GM08714 (cell line): ENCODE measurements at regions not wholly inside any gene's neighbourhood (a gene's known extent, or its start where the extent isn't known, plus 50 kb on each side); places are given as distances from the start of the nearest gene placed in this dataset.

Experiments used
- H3K4me3 ChIP-seq: fragments of 200-500 bp; sonication (Bioruptor generic); 2 replicates; pipeline ENCODE4 v1.5.1; 2014; ENCODE audit warnings: mild to moderate bottlenecking, low read length, inconsistent platforms
- ZNF274 ChIP-seq: IDR thresholded peaks from 2 replicates; pipeline ENCODE4 v1.6.1; 2012; ENCODE audit warnings: mild to moderate bottlenecking, low read depth, low read length

GRCh38 chr10:62736168-62736546 lies 68.4 kb upstream of the ADO start:
- TF ChIP-seq ZNF274, result no peak
- no peak overlapping the region; the same call in 1 of the 2 replicates for H3K4me3 ChIP-seq

GRCh38 chr10:62738916-62739315 lies 65.6 kb upstream of the ADO start:
- H3K4me3 ChIP-seq, result no peak overlapping the region
- TF ChIP-seq ZNF274, result no peak

DNA sequence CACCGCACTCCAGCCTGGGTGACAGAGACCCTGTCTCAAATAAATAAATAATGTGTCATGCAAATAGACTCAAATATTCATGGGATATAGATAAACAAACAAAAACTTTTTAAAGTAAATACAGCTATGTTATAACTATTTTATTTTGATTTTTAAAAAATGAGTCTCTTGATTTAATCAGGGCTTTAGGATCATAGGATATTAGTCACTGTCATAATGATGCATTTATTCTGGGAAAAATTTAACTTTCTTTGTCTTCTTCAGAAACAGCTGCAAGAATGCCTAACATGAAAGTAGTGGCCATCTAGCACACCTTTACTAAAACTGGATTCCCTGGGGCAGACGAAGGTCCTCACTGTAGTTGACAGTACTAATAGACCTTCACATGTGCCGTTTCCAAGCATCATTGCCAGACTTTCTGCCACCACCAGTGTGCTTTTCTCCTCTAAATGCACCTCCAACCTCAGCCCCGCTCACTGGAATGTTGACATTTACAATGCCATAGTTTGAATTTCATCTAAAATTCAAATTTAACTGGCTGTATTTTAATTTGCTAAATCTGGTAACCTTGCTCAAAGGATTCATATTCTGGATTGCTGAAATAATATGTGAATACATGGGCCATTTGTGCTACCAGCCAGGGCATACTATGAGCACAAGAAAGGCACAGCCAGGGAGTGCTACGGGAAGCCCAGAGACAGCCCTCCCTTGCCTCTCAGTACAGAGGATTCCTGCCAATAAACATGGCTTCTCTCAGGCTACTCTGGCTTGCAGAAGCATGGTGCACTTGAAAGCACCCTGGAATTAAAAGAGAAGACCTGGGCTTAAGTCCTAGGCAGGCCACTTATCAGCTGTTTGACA lies 63.4 kb upstream of the ADO start:
- H3K4me3 ChIP-seq, result no peak overlapping the region
- no peak for TF ChIP-seq ZNF274

DNA sequence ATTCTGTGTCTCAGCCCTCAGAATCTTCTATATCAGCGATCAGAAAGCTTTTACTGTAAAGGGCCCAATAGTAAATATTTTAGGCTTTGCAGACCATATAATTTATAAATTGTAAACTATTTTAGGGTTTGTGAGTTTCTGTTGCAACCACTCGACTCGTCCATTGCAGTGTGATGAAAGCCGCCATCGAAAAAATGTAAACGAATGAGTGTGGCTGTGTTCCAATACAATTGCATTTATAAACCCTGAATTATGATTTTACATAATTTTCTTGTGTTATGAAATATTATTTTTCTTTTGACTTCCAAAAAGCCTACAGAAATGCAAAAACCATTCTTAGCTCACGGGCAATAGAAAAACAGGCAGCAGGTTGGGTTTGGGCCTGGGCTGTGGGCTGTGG lies 62.5 kb upstream of the ADO start:
- no peak overlapping the region for H3K4me3 ChIP-seq
- TF ChIP-seq ZNF274, result no peak

- TF ChIP-seq ZNF274, result no peak
- H3K4me3 ChIP-seq, result no peak overlapping the region
Observed at GRCh38 chr10:62742536-62743061, 61.9 kb upstream of the ADO start.

GRCh38 chr10:62744136-62744535 lies 60.4 kb upstream of the ADO start:
- H3K4me3 ChIP-seq, result no peak overlapping the region
- TF ChIP-seq ZNF274, result no peak

GRCh38 chr10:62745581-62745980 lies 58.9 kb upstream of the ADO start:
- TF ChIP-seq ZNF274, result no peak

DNA sequence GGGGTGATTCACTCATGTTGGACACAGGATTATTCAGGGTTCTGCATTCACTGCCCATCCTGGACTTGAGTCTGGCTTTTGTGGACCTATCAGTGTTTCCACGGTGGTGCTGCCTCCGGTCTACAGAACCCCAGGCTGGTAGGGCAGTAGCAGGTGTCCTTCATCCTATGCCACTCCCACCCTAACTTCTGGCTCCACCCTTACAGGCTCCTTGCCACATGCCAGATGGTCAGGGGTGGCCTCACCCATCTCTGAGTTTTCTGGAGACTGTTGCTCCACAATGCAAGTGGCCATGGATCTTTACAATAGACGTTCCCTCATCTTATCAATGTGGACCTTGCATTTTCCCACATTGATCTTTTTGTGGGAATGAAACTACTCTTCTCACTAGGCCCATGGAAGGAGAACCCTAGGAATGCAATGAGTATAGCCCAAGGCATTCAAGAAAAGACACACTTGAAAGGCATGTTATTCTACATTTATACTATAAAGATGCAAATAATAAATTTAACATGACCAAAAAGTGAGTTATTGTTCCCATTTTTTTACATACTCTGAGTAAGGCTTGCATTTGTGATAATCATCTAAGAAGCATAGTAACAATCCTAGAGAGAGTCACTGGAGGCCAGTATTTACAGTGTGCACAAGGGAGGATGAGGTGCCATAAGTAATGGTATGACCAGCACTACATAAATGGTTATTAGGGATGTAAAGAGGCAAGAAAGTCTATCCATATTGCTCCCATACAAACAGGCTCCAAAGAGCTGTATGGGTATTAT lies 57.4 kb upstream of the ADO start:
- no peak overlapping the region for H3K4me3 ChIP-seq
- no peak for TF ChIP-seq ZNF274

More at GRCh38 chr10:62745581-62745980, 58.9 kb upstream of the ADO start:
- H3K4me3 ChIP-seq, result no peak overlapping the region

DNA sequence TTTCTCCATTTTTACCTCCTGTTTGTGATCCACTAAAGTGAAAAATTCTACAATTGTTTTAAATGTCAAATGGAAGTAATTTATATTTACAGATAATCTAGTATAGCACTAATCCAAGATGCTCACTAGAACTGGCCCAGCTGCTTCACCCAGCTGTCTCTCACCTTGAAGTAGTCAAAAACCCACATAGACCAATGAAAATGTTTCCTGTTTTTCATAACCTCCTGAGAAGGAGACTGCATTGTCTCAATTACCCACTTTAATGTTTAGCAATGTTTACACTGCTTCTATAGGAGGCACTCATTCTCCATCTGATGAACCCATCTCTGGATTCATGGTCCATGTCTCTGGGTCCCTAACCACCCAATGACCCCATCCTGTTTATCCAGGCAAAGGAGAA lies 56.1 kb upstream of the ADO start:
- no peak overlapping the region for H3K4me3 ChIP-seq

DNA sequence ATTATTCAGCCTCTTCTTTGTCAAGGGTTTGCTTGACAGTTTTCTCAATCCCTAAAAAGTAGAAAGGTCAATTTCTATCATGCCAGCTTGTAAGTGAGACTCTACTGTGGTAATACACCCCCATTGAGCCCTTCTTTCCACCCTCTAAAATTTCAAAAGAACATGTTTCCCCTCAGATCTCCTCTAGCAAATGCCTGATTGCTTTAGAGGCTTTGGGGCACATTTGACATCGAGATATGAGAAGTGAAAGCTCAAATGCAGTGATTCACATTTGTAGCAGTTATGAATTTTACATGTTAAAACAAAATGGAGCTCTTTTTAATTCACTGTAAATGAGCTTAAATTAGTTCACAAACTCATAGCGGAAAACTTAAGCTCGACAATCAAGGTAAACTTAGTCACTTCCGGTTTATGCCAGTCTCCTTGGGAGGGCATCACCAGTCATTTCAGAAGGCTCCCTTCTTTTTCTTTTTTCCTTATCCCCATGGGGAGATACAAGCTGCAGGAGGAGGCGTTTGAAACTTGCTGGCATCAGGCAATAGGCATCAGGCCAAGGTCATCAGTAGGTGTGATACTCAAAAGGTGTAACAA lies 55.3 kb upstream of the ADO start:
- TF ChIP-seq ZNF274, result no peak
- H3K4me3 ChIP-seq, result no peak overlapping the region

More for the DNA sequence above, 56.1 kb upstream of the ADO start:
- TF ChIP-seq ZNF274, result no peak
